Neuronal stem cell (in vitro differentiated cells): ENCODE measurements at regions not wholly inside any gene's neighbourhood (a gene's known extent, or its start where the extent isn't known, plus 50 kb on each side); places are given as distances from the start of the nearest gene placed in this dataset.

Experiments used
- DNase-seq: peaks from one replicate; pipeline ENCODE4 v3.0.0-alpha.2; 2013; ENCODE audit warnings: low spot score
- H2AFZ ChIP-seq: one replicate; pipeline ENCODE4 v1.6.1; 2013; ENCODE audit warnings: mild to moderate bottlenecking, low read length, inconsistent platforms
- H2AK5ac ChIP-seq: 2 replicates; pipeline ENCODE4 v1.6.1; 2013; ENCODE audit warnings: low read depth, mild to moderate bottlenecking, inconsistent platforms, low read length, moderate library complexity, mixed read lengths
- H2BK120ac ChIP-seq: 2 replicates; pipeline ENCODE4 v1.6.1; 2013; ENCODE audit warnings: low read depth, mild to moderate bottlenecking, inconsistent platforms, low read length, moderate library complexity, mixed read lengths
- H2BK12ac ChIP-seq: one replicate; pipeline ENCODE4 v1.6.1; 2013; ENCODE audit warnings: low read length, inconsistent platforms
- H2BK15ac ChIP-seq: 2 replicates; pipeline ENCODE4 v1.6.1; 2013; ENCODE audit warnings: mild to moderate bottlenecking, low read length, inconsistent platforms, mixed read lengths
- H2BK5ac ChIP-seq: one replicate; pipeline ENCODE4 v1.6.1; 2013; ENCODE audit warnings: inconsistent platforms, mild to moderate bottlenecking, low read length, moderate library complexity
- H3K14ac ChIP-seq: one replicate; pipeline ENCODE4 v1.6.1; 2013; ENCODE audit warnings: low read length, inconsistent platforms
- H3K18ac ChIP-seq: 2 replicates; pipeline ENCODE4 v1.6.1; 2013; ENCODE audit warnings: low read length, inconsistent platforms
- H3K23ac ChIP-seq: 2 replicates; pipeline ENCODE4 v1.6.1; 2013; ENCODE audit warnings: low read depth, mild to moderate bottlenecking, mixed read lengths, low read length, inconsistent platforms; ENCODE audit not compliant: poor library complexity
- H3K27ac ChIP-seq: replicated peaks from 3 replicates; pipeline ENCODE4 v1.5.1; 2013; ENCODE audit warnings: low read length, inconsistent platforms
- H3K27me3 ChIP-seq, 3 experiments: 2 replicates each; pipeline ENCODE4 v1.6.1; 2013; ENCODE audit warnings: low read length in 3 of 3, mild to moderate bottlenecking in 2 of 3, inconsistent platforms in 1 of 3, low read depth in 1 of 3, mixed read lengths in 1 of 3, moderate library complexity in 1 of 3; ENCODE audit not compliant: control insufficient read depth in 3 of 3, insufficient read depth in 3 of 3
- H3K36me3 ChIP-seq, 2 donors: replicated peaks in 1 of 2; 2 replicates each; pipeline ENCODE4 v1.6.1; 2013; ENCODE audit warnings: low read length in 2 of 2; ENCODE audit not compliant: control insufficient read depth in 2 of 2, insufficient read depth in 2 of 2
- H3K4ac ChIP-seq: 2 replicates; pipeline ENCODE4 v1.6.1; 2013; ENCODE audit warnings: inconsistent platforms, mild to moderate bottlenecking, low read length, moderate library complexity
- H3K4me1 ChIP-seq, 2 donors: 1 replicate in 1 of 2; 2 replicates in 1 of 2; pipeline ENCODE4 v1.6.1; 2013; ENCODE audit warnings: low read length in 2 of 2, low read depth in 1 of 2; ENCODE audit not compliant: control insufficient read depth in 2 of 2, insufficient read depth in 1 of 2
- H3K4me2 ChIP-seq: one replicate; pipeline ENCODE4 v1.6.1; 2013; ENCODE audit warnings: mild to moderate bottlenecking, low read length, inconsistent platforms; ENCODE audit not compliant: insufficient read depth, poor library complexity, severe bottlenecking
- H3K4me3 ChIP-seq, 2 donors: 2 replicates each; pipeline ENCODE4 v1.5.1; 2013; ENCODE audit warnings: low read length in 2 of 2, mild to moderate bottlenecking in 2 of 2, inconsistent platforms in 1 of 2, moderate library complexity in 1 of 2
- H3K79me1 ChIP-seq: one replicate; pipeline ENCODE4 v1.6.1; 2013; ENCODE audit warnings: low read depth, mild to moderate bottlenecking, inconsistent platforms, low read length, moderate library complexity
- H3K9ac ChIP-seq: one replicate; pipeline ENCODE4 v1.6.1; 2013; ENCODE audit warnings: mild to moderate bottlenecking, low read depth, low read length, inconsistent platforms; ENCODE audit not compliant: poor library complexity
- H3K9me3 ChIP-seq, 2 donors: replicated peaks in 1 of 2; 2 replicates each; pipeline versions ENCODE3 to v1.6.1; 2013; ENCODE audit warnings: low read length in 2 of 2, mild to moderate bottlenecking in 2 of 2, inconsistent platforms in 1 of 2, low read depth in 1 of 2, mixed read lengths in 1 of 2, moderate library complexity in 1 of 2; ENCODE audit not compliant: control insufficient read depth in 2 of 2, insufficient read depth in 1 of 2
- H4K8ac ChIP-seq: one replicate; pipeline ENCODE4 v1.6.1; 2013; ENCODE audit warnings: low read depth, mild to moderate bottlenecking, inconsistent platforms, low read length, moderate library complexity
- H4K91ac ChIP-seq: one replicate; pipeline ENCODE4 v1.6.1; 2013; ENCODE audit warnings: low read length, low read depth, mild to moderate bottlenecking, inconsistent platforms; ENCODE audit not compliant: poor library complexity
- WGBS, 2 donors: extraction: QIAGEN DNeasy Blood & Tissue Kit; methylation state at CpG; one replicate each; pipeline ENCODE4 v1.1.7; 2013; ENCODE audit warnings: missing lambda C conversion rate in 2 of 2, mixed read lengths in 1 of 2; ENCODE audit not compliant: insufficient read length in 2 of 2, insufficient replicate concordance in 1 of 2; ENCODE audit errors: extremely low coverage in 2 of 2; 5-methylcytosine and 5-hydroxymethylcytosine counted together

GRCh38 chr14:44163946-44164345 is 343.1 kb downstream of the FSCB start:
- H3K14ac ChIP-seq, result no peak overlapping the region
- no CpG with 5 or more reads among the region's 2 CpGs for WGBS, 2 donors
- no peak overlapping the region for H3K27ac ChIP-seq
- no peak overlapping the region for H3K18ac ChIP-seq
- H3K9ac ChIP-seq, result no peak overlapping the region
- H3K36me3 ChIP-seq, result no peaks in the 10 kb centered on the region
- H3K4ac ChIP-seq, result no peak overlapping the region
- no peak overlapping the region for H4K8ac ChIP-seq
- H3K23ac ChIP-seq, result no peak overlapping the region
- no peak for DNase-seq
- H3K4me1 ChIP-seq, result no peaks in the 10 kb centered on the region
- H2BK12ac ChIP-seq, result no peak overlapping the region
- no peaks in the 10 kb centered on the region for H3K27me3 ChIP-seq
- no peak overlapping the region for H2AFZ ChIP-seq
- peaks cover 0 to 5% of the 10 kb centered on the region in 2 donors for H3K9me3 ChIP-seq
- H4K91ac ChIP-seq, result no peak overlapping the region
- H2BK15ac ChIP-seq, result no peak overlapping the region
- no peak overlapping the region for H2AK5ac ChIP-seq
- no peak overlapping the region for H2BK5ac ChIP-seq
- no peak overlapping the region for H3K4me3 ChIP-seq
- H2BK120ac ChIP-seq, result no peak overlapping the region
- no peaks in the 10 kb centered on the region for H3K79me1 ChIP-seq
- no peak overlapping the region for H3K4me2 ChIP-seq

- Histone ChIP-seq H3K9ac (no peak overlapping the region), H2AK5ac (no peak overlapping the region), H3K4me2 (no peak overlapping the region), H3K79me1 (no peaks in the 10 kb centered on the region), H3K14ac (no peak overlapping the region), H3K27me3 (no peaks in the 10 kb centered on the region), H2BK15ac (no peak overlapping the region), H4K91ac (no peak overlapping the region), H2BK12ac (no peak overlapping the region), H2BK5ac (no peak overlapping the region), H2AFZ (no peak overlapping the region), H3K4me1 (no peaks in the 10 kb centered on the region), H3K4me3 (no peak overlapping the region), H3K9me3 (peaks cover 0 to 5% of the 10 kb centered on the region in 2 donors), H3K23ac (no peak overlapping the region), H3K4ac (no peak overlapping the region), H3K27ac (no peak overlapping the region), H3K18ac (no peak overlapping the region), H2BK120ac (no peak overlapping the region), H4K8ac (no peak overlapping the region), H3K36me3 (no peaks in the 10 kb centered on the region)
- no peak for DNase-seq
- WGBS, 2 donors, result no CpG with 5 or more reads among the region's 5 CpGs
Measured at GRCh38 chr14:44162197-44162596, 344.9 kb downstream of the FSCB start.

GRCh38 chr14:44154874-44155273 is 352.2 kb downstream of the FSCB start:
- Histone ChIP-seq H2BK120ac (no peak overlapping the region), H3K36me3 (no peaks in the 10 kb centered on the region), H2AK5ac (no peak overlapping the region), H2BK15ac (no peak overlapping the region), H4K8ac (no peak overlapping the region), H3K4me2 (no peak overlapping the region), H3K4me1 (no peaks in the 10 kb centered on the region), H3K4ac (no peak overlapping the region), H3K27ac (no peak overlapping the region), H3K23ac (no peak overlapping the region), H3K18ac (no peak overlapping the region), H3K27me3 (no peaks in the 10 kb centered on the region), H3K9ac (no peak overlapping the region), H2AFZ (no peak overlapping the region), H3K14ac (no peak overlapping the region), H3K79me1 (no peaks in the 10 kb centered on the region), H3K4me3 (no peak overlapping the region), H3K9me3 (no peaks in the 10 kb centered on the region), H2BK12ac (no peak overlapping the region), H4K91ac (no peak overlapping the region), H2BK5ac (no peak overlapping the region)
- DNase-seq, result no peak

GRCh38 chr14:44154446-44154845 is 352.6 kb downstream of the FSCB start:
- Histone ChIP-seq H2BK5ac (no peak overlapping the region), H3K9me3 (no peaks in the 10 kb centered on the region), H2BK12ac (no peak overlapping the region), H2AK5ac (no peak overlapping the region), H3K36me3 (no peaks in the 10 kb centered on the region), H3K4me3 (no peak overlapping the region), H3K27ac (no peak overlapping the region), H3K4me2 (no peak overlapping the region), H4K8ac (no peak overlapping the region), H3K4me1 (no peaks in the 10 kb centered on the region), H2AFZ (no peak overlapping the region), H2BK15ac (no peak overlapping the region), H3K4ac (no peak overlapping the region), H3K14ac (no peak overlapping the region), H3K27me3 (no peaks in the 10 kb centered on the region), H4K91ac (no peak overlapping the region), H3K23ac (no peak overlapping the region), H3K9ac (no peak overlapping the region), H2BK120ac (no peak overlapping the region), H3K18ac (no peak overlapping the region), H3K79me1 (no peaks in the 10 kb centered on the region)
- whole genome bisulfite sequencing, 2 donors, result no CpG with 5 or more reads among the region's 1 CpG
- no peak for DNase-seq
